MM.1S (cell line): ENCODE measurements at regions not wholly inside any gene's neighbourhood (a gene's known extent, or its start where the extent isn't known, plus 50 kb on each side); places are given as distances from the start of the nearest gene placed in this dataset.

Experiments
- DNase-seq: peaks from one replicate; pipeline ENCODE4 v3.0.0-alpha.2; 2015
- H2AFZ ChIP-seq: fragments of 300-600 bp; sonication (generic); 2 replicates; pipeline ENCODE4 v1.6.0; 2016; ENCODE audit warnings: antibody characterized with exemption, low read length
- H3F3A ChIP-seq: fragments of 300-600 bp; sonication (generic); 2 replicates; pipeline ENCODE4 v1.6.1; 2016; ENCODE audit warnings: mild to moderate bottlenecking, antibody characterized with exemption, low read length, moderate library complexity, mixed read lengths; ENCODE audit not compliant: insufficient read depth
- H3K27ac ChIP-seq: fragments of 300-600 bp; sonication (generic); 2 replicates; pipeline ENCODE4 v1.5.1; 2016; ENCODE audit warnings: mild to moderate bottlenecking, low read length
- H3K27me3 ChIP-seq: fragments of 300-600 bp; sonication (generic); replicated peaks from 2 replicates; pipeline ENCODE4 v1.6.0; 2016; ENCODE audit warnings: low read length; ENCODE audit not compliant: insufficient read depth
- H3K36me3 ChIP-seq: fragments of 300-600 bp; sonication (generic); replicated peaks from 2 replicates; pipeline ENCODE4 v1.6.1; 2016; ENCODE audit warnings: mild to moderate bottlenecking, low read length, mixed read lengths; ENCODE audit not compliant: insufficient read depth
- H3K4me1 ChIP-seq: fragments of 300-600 bp; sonication (generic); 2 replicates; pipeline ENCODE4 v1.6.1; 2016; ENCODE audit warnings: low read length, mixed read lengths
- H3K4me2 ChIP-seq: fragments of 300-600 bp; sonication (generic); 2 replicates; pipeline ENCODE4 v1.6.0; 2016; ENCODE audit warnings: low read depth, low read length
- H3K4me3 ChIP-seq: fragments of 300-600 bp; sonication (generic); 2 replicates; pipeline ENCODE4 v1.5.1; 2016; ENCODE audit warnings: low read length, mixed read lengths
- H3K79me2 ChIP-seq: fragments of 300-600 bp; sonication (generic); 2 replicates; pipeline ENCODE4 v1.6.1; 2016; ENCODE audit warnings: mixed run types, low read length, mixed read lengths
- H3K9ac ChIP-seq: fragments of 300-600 bp; sonication (generic); 2 replicates; pipeline ENCODE4 v1.6.1; 2016; ENCODE audit warnings: low read length, mixed read lengths
- H3K9me2 ChIP-seq: fragments of 300-600 bp; sonication (generic); replicated peaks from 2 replicates; pipeline ENCODE4 v1.6.1; 2016; ENCODE audit warnings: mild to moderate bottlenecking, low read length, mixed read lengths; ENCODE audit not compliant: insufficient read depth
- H3K9me3 ChIP-seq: fragments of 300-600 bp; sonication (generic); replicated peaks from 2 replicates; pipeline ENCODE4 v1.6.1; 2016; ENCODE audit warnings: mild to moderate bottlenecking, low read length, mixed read lengths; ENCODE audit not compliant: insufficient read depth
- H4K20me1 ChIP-seq: fragments of 300-600 bp; sonication (generic); 2 replicates; pipeline ENCODE4 v1.6.1; 2016; ENCODE audit warnings: mild to moderate bottlenecking, low read length, moderate library complexity, mixed read lengths; ENCODE audit not compliant: insufficient read depth
- EZH2 ChIP-seq: fragments of 300-600 bp; sonication (generic); optimal IDR thresholded peaks from 2 replicates; pipeline ENCODE3; 2017; ENCODE audit warnings: low read depth, mild to moderate bottlenecking, antibody characterized with exemption, low read length, mixed read lengths
- EZH2phosphoT487 ChIP-seq: fragments of 300-600 bp; sonication (generic); IDR thresholded peaks from 2 replicates; pipeline ENCODE4 v1.6.1; 2018; ENCODE audit warnings: antibody characterized with exemption, low read length
- TF ChIP-seq, protein P1 (sequence below): fragments of 300-600 bp; sonication (generic); IDR thresholded peaks from 2 replicates; pipeline ENCODE4 v1.5.1; 2016; ENCODE audit warnings: antibody characterized with exemption, low read length, mixed read lengths

DNA sequence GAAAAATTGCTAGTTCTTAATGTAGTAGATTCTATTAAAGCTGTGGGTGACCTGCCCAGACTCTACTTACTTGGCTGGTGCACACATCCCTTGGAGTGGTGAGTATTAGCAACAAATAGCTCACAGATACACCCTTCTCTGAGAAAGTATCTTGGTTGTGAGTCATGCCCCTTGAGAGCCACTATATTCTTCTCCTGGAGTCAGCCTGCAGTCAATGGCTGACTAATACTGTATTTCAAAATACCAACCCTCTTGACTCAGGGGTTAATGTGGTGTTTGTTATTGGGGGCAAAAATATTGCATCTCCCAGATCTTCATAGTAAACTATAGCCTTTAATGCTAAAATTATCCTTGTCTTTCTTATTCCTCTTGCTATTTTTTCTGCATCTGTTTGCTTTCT lies 354.9 kb downstream of the BMPER start:
- Histone ChIP-seq H3K4me3 (no peak overlapping the region), H3K4me2 (no peak overlapping the region), H4K20me1 (no peaks in the 10 kb centered on the region), H3K27me3 (no peaks in the 10 kb centered on the region), H2AFZ (no peak overlapping the region), H3F3A (no peaks in the 10 kb centered on the region), H3K9ac (no peak overlapping the region), H3K79me2 (no peaks in the 10 kb centered on the region), H3K9me2 (no peaks in the 10 kb centered on the region), H3K4me1 (no peaks in the 10 kb centered on the region), H3K27ac (no peak overlapping the region), H3K36me3 (no peaks in the 10 kb centered on the region), H3K9me3 (no peaks in the 10 kb centered on the region)
- TF ChIP-seq, protein P1, sequence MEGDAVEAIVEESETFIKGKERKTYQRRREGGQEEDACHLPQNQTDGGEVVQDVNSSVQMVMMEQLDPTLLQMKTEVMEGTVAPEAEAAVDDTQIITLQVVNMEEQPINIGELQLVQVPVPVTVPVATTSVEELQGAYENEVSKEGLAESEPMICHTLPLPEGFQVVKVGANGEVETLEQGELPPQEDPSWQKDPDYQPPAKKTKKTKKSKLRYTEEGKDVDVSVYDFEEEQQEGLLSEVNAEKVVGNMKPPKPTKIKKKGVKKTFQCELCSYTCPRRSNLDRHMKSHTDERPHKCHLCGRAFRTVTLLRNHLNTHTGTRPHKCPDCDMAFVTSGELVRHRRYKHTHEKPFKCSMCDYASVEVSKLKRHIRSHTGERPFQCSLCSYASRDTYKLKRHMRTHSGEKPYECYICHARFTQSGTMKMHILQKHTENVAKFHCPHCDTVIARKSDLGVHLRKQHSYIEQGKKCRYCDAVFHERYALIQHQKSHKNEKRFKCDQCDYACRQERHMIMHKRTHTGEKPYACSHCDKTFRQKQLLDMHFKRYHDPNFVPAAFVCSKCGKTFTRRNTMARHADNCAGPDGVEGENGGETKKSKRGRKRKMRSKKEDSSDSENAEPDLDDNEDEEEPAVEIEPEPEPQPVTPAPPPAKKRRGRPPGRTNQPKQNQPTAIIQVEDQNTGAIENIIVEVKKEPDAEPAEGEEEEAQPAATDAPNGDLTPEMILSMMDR, result no peak
- no peak for TF ChIP-seq EZH2
- TF ChIP-seq EZH2phosphoT487, result no peak
- no peak for DNase-seq

DNA sequence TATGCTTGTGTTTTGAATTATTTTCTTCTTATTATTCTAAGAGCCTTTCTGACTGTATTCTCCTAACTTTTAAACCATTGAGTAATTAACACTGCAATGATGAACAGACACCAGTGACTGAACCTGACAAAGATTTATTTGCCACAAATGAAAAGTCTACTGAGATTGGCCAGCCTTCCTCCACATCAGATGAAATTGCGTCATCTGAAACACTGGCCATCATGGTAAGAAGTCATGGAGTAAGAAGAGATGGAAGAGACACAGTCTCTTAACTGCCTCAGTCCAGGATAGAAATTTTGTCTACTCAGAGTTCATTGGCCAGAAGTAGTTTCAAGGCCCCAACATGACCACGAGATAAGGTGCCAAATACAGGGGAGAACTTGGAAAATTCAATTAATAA lies 357.8 kb downstream of the BMPER start:
- H3K9ac ChIP-seq, result no peak overlapping the region
- no peak overlapping the region for H3K27ac ChIP-seq
- H4K20me1 ChIP-seq, result no peaks in the 10 kb centered on the region
- H3K27me3 ChIP-seq, result no peaks in the 10 kb centered on the region
- H3K36me3 ChIP-seq, result no peaks in the 10 kb centered on the region
- H3K79me2 ChIP-seq, result no peaks in the 10 kb centered on the region
- TF ChIP-seq EZH2phosphoT487 (no peak), EZH2 (no peak)
- TF ChIP-seq, protein P1, result no peak
- H3K9me3 ChIP-seq, result no peaks in the 10 kb centered on the region
- H2AFZ ChIP-seq, result no peak overlapping the region
- no peaks in the 10 kb centered on the region for H3K9me2 ChIP-seq
- no peak for DNase-seq
- H3K4me3 ChIP-seq, result no peak overlapping the region
- no peaks in the 10 kb centered on the region for H3F3A ChIP-seq
- H3K4me1 ChIP-seq, result no peaks in the 10 kb centered on the region
- no peak overlapping the region for H3K4me2 ChIP-seq

DNA sequence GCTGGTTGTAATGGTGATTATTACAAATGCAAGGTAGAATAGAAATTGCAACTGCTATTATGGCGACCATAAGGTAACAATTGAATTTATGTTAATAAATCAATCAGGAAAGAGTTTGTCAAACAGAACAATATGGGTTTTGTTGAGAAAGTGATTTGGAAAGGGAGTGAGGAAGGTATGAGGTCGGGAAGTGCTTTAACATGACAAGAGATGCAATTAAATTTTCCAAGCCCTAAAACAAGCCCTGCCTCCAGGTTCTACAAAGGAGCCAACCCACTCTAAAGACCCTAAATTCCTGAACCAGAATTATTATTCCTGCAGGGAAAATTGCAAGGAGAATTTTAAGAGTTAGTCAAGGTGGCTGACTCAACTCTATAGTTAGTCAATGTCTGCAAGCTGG lies 363.7 kb downstream of the BMPER start:
- no peak for DNase-seq
- Histone ChIP-seq H3K4me1 (no peaks in the 10 kb centered on the region), H2AFZ (no peak overlapping the region), H4K20me1 (no peaks in the 10 kb centered on the region), H3K27me3 (no peaks in the 10 kb centered on the region), H3K9ac (no peak overlapping the region), H3K79me2 (no peaks in the 10 kb centered on the region), H3K36me3 (no peaks in the 10 kb centered on the region), H3K4me2 (no peak overlapping the region), H3F3A (no peaks in the 10 kb centered on the region), H3K9me3 (no peaks in the 10 kb centered on the region), H3K27ac (no peak overlapping the region), H3K9me2 (no peaks in the 10 kb centered on the region), H3K4me3 (no peak overlapping the region)
- TF ChIP-seq, protein P1, result no peak
- TF ChIP-seq EZH2phosphoT487 (no peak), EZH2 (no peak)
